ENCODE measurements at regions not wholly inside any gene's neighbourhood (a gene's known extent, or its start where the extent isn't known, plus 50 kb on each side); places are given as distances from the start of the nearest gene placed in this dataset.

- no peak for ATAC-seq
- no peak overlapping the region for H3K4me3 ChIP-seq (ENCODE audit: low read depth in 2 of 2, low read length in 2 of 2)
- H3K4me1 ChIP-seq (ENCODE audit: control insufficient read depth, insufficient read depth, low read length): no peaks in the 10 kb centered on the region
- POLR2A ChIA-PET: interaction anchor here (0.6 kb wide), 1 partner anchor 65 kb away, joined by 12 read pairs; no protein-coding TSS in a partner anchor
- TF ChIP-seq SIN3A (IDR thresholded peaks at IDR 0.05; ENCODE audit: borderline replicate concordance, insufficient read depth, low read depth, low read length): no peak
- TF ChIP-seq TCF7L2 (IDR thresholded peaks at IDR 0.05; ENCODE audit: low read depth, low read length): no peak
- H3K36me3 ChIP-seq (ENCODE audit: control insufficient read depth, insufficient read depth, low read length): no peaks in the 10 kb centered on the region
- intact Hi-C loops (cut with micrococcal nuclease; ENCODE audit: unreplicated experiment) (no loop called here), in situ Hi-C loops (cut with HindIII; ENCODE audit: low pct_unique_long_range_greater_than_20kb, low sequenced_read_pairs) (no loop called here)
- no peaks in the 10 kb centered on the region for H3K9me3 ChIP-seq (ENCODE audit: control insufficient read depth, insufficient read depth, low read depth, low read length)
- no peak for DNase-seq (ENCODE audit: low read depth, low spot score)
- no peaks in the 10 kb centered on the region for H3K27me3 ChIP-seq (ENCODE audit: control insufficient read depth, insufficient read depth, low read length)
- CTCF ChIA-PET: interaction anchor here (0.6 kb wide), 1 partner anchor 12 kb away, joined by 4 read pairs; no protein-coding TSS in a partner anchor
- no peak overlapping the region for H3K27ac ChIP-seq (ENCODE audit: low read length)
- no TSS peak for BruUV-seq (replicated peaks)
Observed at GRCh38 chr4:82145850-82146249, 227.9 kb downstream of the HNRNPD start.

GRCh38 chr4:82140422-82140821 lies 233.4 kb downstream of the HNRNPD start:
- Histone ChIP-seq H3K36me3 (ENCODE audit: control insufficient read depth, insufficient read depth, low read length) (no peaks in the 10 kb centered on the region), H3K27me3 (ENCODE audit: control insufficient read depth, insufficient read depth, low read length) (no peaks in the 10 kb centered on the region), H3K4me1 (ENCODE audit: control insufficient read depth, insufficient read depth, low read length) (no peaks in the 10 kb centered on the region), H3K9me3 (ENCODE audit: control insufficient read depth, insufficient read depth, low read depth, low read length) (no peaks in the 10 kb centered on the region), H3K4me3 (ENCODE audit: low read depth in 2 of 2, low read length in 2 of 2) (no peak overlapping the region), H3K27ac (ENCODE audit: low read length) (no peak overlapping the region)
- DNase-seq (ENCODE audit: low read depth, low spot score): no peak
- in situ Hi-C loops (cut with HindIII; ENCODE audit: low pct_unique_long_range_greater_than_20kb, low sequenced_read_pairs): no loop called here
- TF ChIP-seq, protein P1, sequence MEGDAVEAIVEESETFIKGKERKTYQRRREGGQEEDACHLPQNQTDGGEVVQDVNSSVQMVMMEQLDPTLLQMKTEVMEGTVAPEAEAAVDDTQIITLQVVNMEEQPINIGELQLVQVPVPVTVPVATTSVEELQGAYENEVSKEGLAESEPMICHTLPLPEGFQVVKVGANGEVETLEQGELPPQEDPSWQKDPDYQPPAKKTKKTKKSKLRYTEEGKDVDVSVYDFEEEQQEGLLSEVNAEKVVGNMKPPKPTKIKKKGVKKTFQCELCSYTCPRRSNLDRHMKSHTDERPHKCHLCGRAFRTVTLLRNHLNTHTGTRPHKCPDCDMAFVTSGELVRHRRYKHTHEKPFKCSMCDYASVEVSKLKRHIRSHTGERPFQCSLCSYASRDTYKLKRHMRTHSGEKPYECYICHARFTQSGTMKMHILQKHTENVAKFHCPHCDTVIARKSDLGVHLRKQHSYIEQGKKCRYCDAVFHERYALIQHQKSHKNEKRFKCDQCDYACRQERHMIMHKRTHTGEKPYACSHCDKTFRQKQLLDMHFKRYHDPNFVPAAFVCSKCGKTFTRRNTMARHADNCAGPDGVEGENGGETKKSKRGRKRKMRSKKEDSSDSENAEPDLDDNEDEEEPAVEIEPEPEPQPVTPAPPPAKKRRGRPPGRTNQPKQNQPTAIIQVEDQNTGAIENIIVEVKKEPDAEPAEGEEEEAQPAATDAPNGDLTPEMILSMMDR (IDR thresholded peaks at IDR 0.05): no peak
- no peak for TF ChIP-seq REST (IDR thresholded peaks at IDR 0.05; ENCODE audit: insufficient read depth in 1 of 2, low read depth in 2 of 2, low read length in 1 of 2)
- no peak for TF ChIP-seq SIN3A (IDR thresholded peaks at IDR 0.05; ENCODE audit: borderline replicate concordance, insufficient read depth, low read depth, low read length)
- no peak for TF ChIP-seq POLR2AphosphoS5 (IDR thresholded peaks at IDR 0.05; ENCODE audit: low read depth, low read length)
- no peak for TF ChIP-seq TCF7L2 (IDR thresholded peaks at IDR 0.05; ENCODE audit: low read depth, low read length)
- ChIA-PET POLR2A (no interaction called here), CTCF (no interaction called here)
- intact Hi-C loops (cut with micrococcal nuclease; ENCODE audit: unreplicated experiment): no loop called here
- no peak for ATAC-seq
- no TSS peak for BruUV-seq (replicated peaks)

DNA sequence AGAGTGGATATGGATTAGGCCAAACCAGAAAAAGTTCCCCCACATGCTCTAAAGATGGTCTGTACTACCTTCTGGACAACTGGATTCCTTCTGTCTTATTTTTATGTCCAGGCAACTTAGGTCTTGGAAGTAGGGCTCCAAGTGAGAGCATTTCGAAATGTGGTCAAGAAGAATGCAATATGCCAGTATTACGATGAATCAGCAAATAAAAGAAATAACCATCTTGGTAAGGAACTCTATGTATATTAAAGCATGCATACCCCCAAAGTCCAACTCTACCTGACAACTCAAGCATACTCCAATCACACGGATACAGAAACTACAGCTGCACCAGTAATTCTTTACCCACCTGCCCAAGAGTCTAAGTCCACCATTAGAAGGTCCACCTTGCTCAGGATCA lies 234.5 kb downstream of the HNRNPD start:
- DNase-seq (ENCODE audit: low read depth, low spot score) (no peak), ATAC-seq (no peak)
- H3K9me3 ChIP-seq (ENCODE audit: control insufficient read depth, insufficient read depth, low read depth, low read length): no peaks in the 10 kb centered on the region
- no TSS peak for BruUV-seq (replicated peaks)
- H3K36me3 ChIP-seq (ENCODE audit: control insufficient read depth, insufficient read depth, low read length): no peaks in the 10 kb centered on the region
- TF ChIP-seq TCF7L2 (IDR thresholded peaks at IDR 0.05; ENCODE audit: low read depth, low read length): no peak
- H3K27ac ChIP-seq (ENCODE audit: low read length): no peak overlapping the region
- H3K4me1 ChIP-seq (ENCODE audit: control insufficient read depth, insufficient read depth, low read length): no peaks in the 10 kb centered on the region
- H3K4me3 ChIP-seq (ENCODE audit: low read depth in 2 of 2, low read length in 2 of 2): no peak overlapping the region
- ChIA-PET POLR2A (no interaction called here), CTCF (no interaction called here)
- in situ Hi-C loops (cut with HindIII; ENCODE audit: low pct_unique_long_range_greater_than_20kb, low sequenced_read_pairs) (no loop called here), intact Hi-C loops (cut with micrococcal nuclease; ENCODE audit: unreplicated experiment) (no loop called here)
- no peaks in the 10 kb centered on the region for H3K27me3 ChIP-seq (ENCODE audit: control insufficient read depth, insufficient read depth, low read length)

Data from Panc1 (cell line).